GM23338 (cell line): ENCODE measurements at regions not wholly inside any gene's neighbourhood (a gene's known extent, or its start where the extent isn't known, plus 50 kb on each side); places are given as distances from the start of the nearest gene placed in this dataset.
A peak's percentile ranks its signal among the peaks of the same experiment; 100 is the strongest.

Experiments used
- CREB1 ChIP-seq: fragments of 250-450 bp; sonication (Bioruptor Pico); IDR thresholded peaks from 2 replicates; pipeline ENCODE4 v1.5.0; 2020; ENCODE audit warnings: low read depth, mild to moderate bottlenecking, moderate library complexity
- CTCF ChIP-seq, 2 experiments: fragments of 200-600 bp in 1 of 2; sonication (generic) in 1 of 2; conservative IDR thresholded peaks; 2 replicates each; pipeline versions ENCODE4 v1.5.1 to v1.6.1; 2016 to 2017; ENCODE audit warnings: antibody characterized with exemption in 2 of 2, low read depth in 2 of 2, mild to moderate bottlenecking in 2 of 2, moderate library complexity in 1 of 2
- EZH2 ChIP-seq: fragments of 200-600 bp; sonication (generic); IDR thresholded peaks from one replicate; pipeline ENCODE4 v1.8.0; 2017; ENCODE audit warnings: antibody characterized with exemption, mild to moderate bottlenecking, low read depth; ENCODE audit not compliant: unreplicated experiment
- JUNB ChIP-seq: IDR thresholded peaks from one replicate; pipeline ENCODE4 v1.6.1; 2016; ENCODE audit warnings: antibody characterized with exemption; ENCODE audit not compliant: unreplicated experiment
- NANOG ChIP-seq: IDR thresholded peaks from 2 replicates; pipeline ENCODE4 v1.6.1; 2016; ENCODE audit warnings: antibody characterized with exemption, borderline replicate concordance
- POLR2AphosphoS5 ChIP-seq: IDR thresholded peaks from 2 replicates; pipeline ENCODE4 v1.6.1; 2016; ENCODE audit warnings: antibody characterized with exemption, low read depth

GRCh38 chr14:95774265-95775160 lies 60.6 kb upstream of the TCL1A start:
- peak; percentile 90 to 94 for TF ChIP-seq CTCF (conservative IDR thresholded peaks at IDR 0.05; ENCODE audit: low read depth in 2 of 2)
- TF ChIP-seq POLR2AphosphoS5: no peak
- TF ChIP-seq CREB1 (CRISPR knock-in tag): no peak
- TF ChIP-seq EZH2: no peak
- no peak for TF ChIP-seq NANOG
- no peak for TF ChIP-seq JUNB
